MG63 (cell line): ENCODE measurements at regions not wholly inside any gene's neighbourhood (a gene's known extent, or its start where the extent isn't known, plus 50 kb on each side); places are given as distances from the start of the nearest gene placed in this dataset.
"Not testable (repeated sequence)": the region's sequence is repeated elsewhere in the genome, so short reads cannot be mapped to it uniquely, and the experiment has no call there.

Source experiments
- DNase-seq: peaks from one replicate; pipeline ENCODE4 v3.0.0-alpha.2; 2020
- H3K27me3 ChIP-seq: fragments of 250-450 bp; sonication (Bioruptor Pico); 2 replicates; pipeline ENCODE4 v1.5.1; 2020; ENCODE audit warnings: mild to moderate bottlenecking, moderate library complexity
- H3K36me3 ChIP-seq: fragments of 250-450 bp; sonication (Bioruptor Pico); 2 replicates; pipeline ENCODE4 v1.5.1; 2020; ENCODE audit warnings: mild to moderate bottlenecking, moderate library complexity
- H3K4me3 ChIP-seq: fragments of 250-450 bp; sonication (Bioruptor Pico); 2 replicates; pipeline ENCODE4 v1.5.1; 2020; ENCODE audit warnings: mild to moderate bottlenecking, moderate library complexity
- H3K9me3 ChIP-seq: fragments of 250-450 bp; sonication (Bioruptor Pico); 2 replicates; pipeline ENCODE4 v1.5.1; 2020; ENCODE audit warnings: mild to moderate bottlenecking, moderate library complexity

DNA sequence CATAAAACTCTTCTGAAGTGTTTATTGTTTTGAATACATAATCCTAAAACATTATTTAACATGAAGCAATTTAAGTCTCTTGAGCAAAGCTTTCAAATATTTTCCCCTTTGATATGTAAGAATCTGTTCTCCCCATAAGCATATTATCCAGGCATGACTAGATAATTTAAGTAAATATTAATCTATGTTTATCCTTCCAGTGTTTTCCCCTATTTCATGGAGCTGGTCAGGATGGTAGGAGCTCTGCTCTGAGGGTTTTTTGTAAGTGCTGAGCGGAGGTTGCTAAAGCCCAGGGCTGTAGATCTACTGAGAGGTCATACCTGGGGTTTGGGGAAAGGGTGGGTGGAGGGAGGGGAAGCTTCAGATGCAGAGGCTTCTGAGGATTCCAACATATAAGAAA is 258.9 kb upstream of the SFRP2 start:
- DNase-seq, result no peak
- Histone ChIP-seq H3K36me3 (no peaks in the 10 kb centered on the region), H3K27me3 (no peaks in the 10 kb centered on the region), H3K9me3 (no peaks in the 10 kb centered on the region; the same call in 1 of the 2 replicates), H3K4me3 (no peak overlapping the region)

GRCh38 chr4:154044742-154045485 is 256.0 kb upstream of the SFRP2 start:
- no peak overlapping the region for H3K4me3 ChIP-seq
- H3K27me3 ChIP-seq, result no peaks in the 10 kb centered on the region
- no peaks in the 10 kb centered on the region for H3K36me3 ChIP-seq
- no peaks in the 10 kb centered on the region for H3K9me3 ChIP-seq
- DNase-seq, result no peak

- Histone ChIP-seq H3K9me3 (no peaks in the 10 kb centered on the region), H3K27me3 (no peaks in the 10 kb centered on the region), H3K36me3 (no peaks in the 10 kb centered on the region), H3K4me3 (no peak overlapping the region)
- no peak for DNase-seq
Measured at GRCh38 chr4:154044108-154044531, 255.2 kb upstream of the SFRP2 start.

DNA sequence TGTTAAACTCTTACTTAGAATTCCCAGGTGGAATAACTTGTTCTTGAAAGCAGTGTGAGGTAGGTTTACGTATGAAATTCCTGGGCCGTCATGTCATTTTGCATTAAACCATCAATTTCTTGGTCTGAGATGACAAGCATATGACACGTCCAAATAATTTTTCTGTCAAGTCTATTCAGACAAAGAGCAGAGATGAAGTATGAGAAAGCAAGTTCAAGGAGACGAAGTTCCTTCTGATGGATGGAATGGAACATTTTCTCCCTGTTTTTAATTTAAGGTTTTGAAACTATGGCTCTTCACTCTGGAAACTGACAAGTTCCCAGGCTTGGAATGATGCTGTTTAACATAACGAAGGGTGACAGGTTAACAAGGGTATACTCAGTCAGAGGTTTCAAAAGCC is 252.8 kb upstream of the SFRP2 start:
- Histone ChIP-seq H3K36me3 (no peaks in the 10 kb centered on the region), H3K4me3 (no peak overlapping the region), H3K27me3 (no peaks in the 10 kb centered on the region), H3K9me3 (no peaks in the 10 kb centered on the region)
- no peak for DNase-seq

GRCh38 chr4:154039435-154040343 is 250.8 kb upstream of the SFRP2 start:
- Histone ChIP-seq H3K4me3 (no peak overlapping the region), H3K9me3 (no peaks in the 10 kb centered on the region), H3K27me3 (no peaks in the 10 kb centered on the region), H3K36me3 (no peaks in the 10 kb centered on the region)
- DNase-seq, result no peak

DNA sequence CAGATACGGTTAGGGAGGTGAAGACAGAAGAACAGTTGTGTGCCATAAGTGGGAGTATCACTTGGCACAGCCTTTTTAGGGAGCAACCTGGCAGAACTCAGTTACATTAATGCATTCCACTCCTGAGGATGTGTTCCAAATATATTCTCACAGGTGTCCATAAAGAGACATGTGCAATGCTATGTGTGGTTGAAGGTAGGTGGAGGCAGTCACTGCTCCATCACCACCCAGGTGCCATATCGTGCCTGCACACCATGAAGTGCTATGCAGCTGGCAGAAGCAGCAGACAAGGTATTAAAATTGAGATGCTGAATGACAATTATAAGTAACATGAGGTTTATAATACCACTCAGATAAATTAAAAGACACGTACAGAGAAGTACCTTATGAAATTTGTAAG is 248.0 kb upstream of the SFRP2 start:
- Histone ChIP-seq H3K9me3 (no peaks in the 10 kb centered on the region), H3K4me3 (no peak overlapping the region), H3K36me3 (no peaks in the 10 kb centered on the region), H3K27me3 (no peaks in the 10 kb centered on the region)
- DNase-seq, result no peak

DNA sequence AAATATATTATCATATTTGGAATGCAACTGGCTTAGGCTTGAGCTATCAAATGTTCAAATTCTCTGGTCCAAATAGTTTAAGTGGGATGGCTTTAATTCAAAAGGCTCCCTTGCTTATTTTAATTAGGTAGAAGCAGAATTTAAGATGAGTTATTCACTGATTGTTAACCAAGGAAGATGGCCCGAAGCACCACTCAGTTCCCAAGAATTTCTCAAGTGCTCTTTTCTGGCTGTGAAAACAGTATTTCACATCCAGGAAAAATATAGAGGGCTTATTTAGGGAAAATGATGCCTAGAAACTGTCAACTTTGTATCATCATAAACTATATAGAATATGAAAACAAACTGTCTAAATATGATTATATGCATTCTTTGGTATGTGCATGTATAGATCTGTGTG is 246.5 kb upstream of the SFRP2 start:
- Histone ChIP-seq H3K4me3 (no peak overlapping the region), H3K9me3 (no peaks in the 10 kb centered on the region), H3K27me3 (no peaks in the 10 kb centered on the region), H3K36me3 (no peaks in the 10 kb centered on the region)
- DNase-seq, result no peak

DNA sequence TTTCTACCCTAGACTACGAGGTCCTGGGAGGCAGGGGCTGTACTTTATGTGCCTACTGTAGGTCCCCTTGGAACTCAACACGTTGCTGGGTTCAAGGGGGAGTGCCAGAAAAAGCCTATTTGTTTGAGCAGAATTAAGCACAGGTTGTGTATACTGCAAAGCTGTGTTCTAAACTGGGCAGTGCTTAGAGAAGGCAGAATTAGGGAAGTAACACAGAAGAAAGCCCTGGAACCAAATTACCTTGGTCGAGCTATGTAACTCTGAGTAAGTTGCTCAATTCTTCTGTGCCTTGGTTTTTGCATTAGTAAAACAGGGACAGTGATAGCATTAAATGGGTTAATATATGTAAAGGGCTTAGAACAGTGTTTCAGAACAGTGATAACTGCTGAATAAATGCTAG is 245.0 kb upstream of the SFRP2 start:
- no peak for DNase-seq

DNA sequence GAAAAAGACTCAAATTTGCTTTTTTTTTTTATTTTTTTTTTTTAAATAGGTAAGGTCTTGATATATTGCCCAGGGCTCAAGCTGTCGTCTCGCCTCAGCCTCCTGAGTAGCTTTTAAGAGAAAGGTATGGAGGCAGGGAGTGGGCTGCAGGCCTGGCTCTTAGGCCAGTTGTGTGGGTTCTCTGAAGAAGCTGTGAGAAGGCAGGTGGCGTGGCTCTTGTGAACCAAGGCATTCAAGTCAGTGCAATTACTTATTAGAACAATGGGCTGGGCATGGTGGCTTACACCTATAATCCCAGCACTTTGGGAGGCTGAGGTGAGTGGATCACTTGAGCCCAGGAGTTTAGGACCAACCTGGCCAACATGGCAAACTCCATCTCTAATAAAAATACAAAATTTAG is 244.0 kb upstream of the SFRP2 start:
- H3K9me3 ChIP-seq, result no peaks in the 10 kb centered on the region
- H3K36me3 ChIP-seq, result no peaks in the 10 kb centered on the region
- no peak overlapping the region for H3K4me3 ChIP-seq
- DNase-seq, result no peak
- H3K27me3 ChIP-seq, result no peaks in the 10 kb centered on the region

More for the DNA sequence above, 245.0 kb upstream of the SFRP2 start:
- Histone ChIP-seq H3K9me3 (no peaks in the 10 kb centered on the region), H3K27me3 (no peaks in the 10 kb centered on the region), H3K4me3 (no peak overlapping the region), H3K36me3 (no peaks in the 10 kb centered on the region)

- DNase-seq, result no peak
- Histone ChIP-seq H3K9me3 (no peaks in the 10 kb centered on the region), H3K27me3 (no peaks in the 10 kb centered on the region), H3K36me3 (no peaks in the 10 kb centered on the region), H3K4me3 (no peak overlapping the region)
Measured at GRCh38 chr4:154030746-154031145, 241.9 kb upstream of the SFRP2 start.

DNA sequence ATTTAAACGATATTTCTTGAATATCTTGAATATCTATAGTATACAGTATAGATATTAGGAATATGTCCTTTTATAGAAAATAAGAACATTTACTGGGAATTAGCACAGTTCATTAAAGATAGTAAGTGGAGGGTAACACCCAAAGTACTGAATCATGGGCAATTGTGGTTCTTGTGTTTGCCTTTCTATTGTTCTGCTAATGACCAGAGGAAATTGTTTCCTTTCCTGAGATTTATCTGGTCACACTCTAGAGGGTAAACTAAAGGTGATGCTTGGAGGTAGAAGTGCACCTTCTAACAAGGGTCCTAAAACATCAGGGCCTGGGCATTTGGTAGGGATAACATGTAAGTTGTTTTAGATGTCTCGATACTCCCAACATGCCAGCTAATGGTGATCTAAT is 241.3 kb upstream of the SFRP2 start:
- H3K36me3 ChIP-seq, result no peaks in the 10 kb centered on the region
- no peaks in the 10 kb centered on the region for H3K9me3 ChIP-seq
- no peak overlapping the region for H3K4me3 ChIP-seq
- H3K27me3 ChIP-seq, result no peaks in the 10 kb centered on the region
- DNase-seq, result no peak

- Histone ChIP-seq H3K4me3 (no peak overlapping the region), H3K9me3 (no peaks in the 10 kb centered on the region), H3K27me3 (no peaks in the 10 kb centered on the region), H3K36me3 (no peaks in the 10 kb centered on the region)
- no peak for DNase-seq
Measured at GRCh38 chr4:154029171-154029570, 240.3 kb upstream of the SFRP2 start.

DNA sequence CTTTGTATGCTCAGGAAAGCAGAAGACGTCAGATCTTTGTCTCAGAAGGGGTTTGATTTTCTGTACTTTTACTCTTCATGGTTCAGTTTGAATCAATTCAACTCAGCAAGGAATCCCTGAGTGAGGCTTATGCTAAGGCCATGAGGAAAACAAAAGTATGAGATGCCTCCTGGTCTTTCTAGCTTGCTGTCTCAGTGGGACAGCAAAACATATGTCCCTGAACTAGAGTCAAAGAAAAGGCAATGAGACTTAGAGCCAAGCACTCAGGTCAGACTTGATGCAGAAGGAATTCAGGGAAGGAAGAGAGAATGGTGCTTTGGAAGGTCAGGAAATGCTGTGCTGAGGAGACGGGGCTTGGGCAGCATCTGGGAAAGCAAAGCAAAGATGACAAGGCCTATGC is 236.2 kb upstream of the SFRP2 start:
- Histone ChIP-seq H3K27me3 (no peaks in the 10 kb centered on the region), H3K9me3 (no peaks in the 10 kb centered on the region)

GRCh38 chr4:154024097-154024694 is 235.3 kb upstream of the SFRP2 start:
- no peaks in the 10 kb centered on the region for H3K27me3 ChIP-seq
- H3K36me3 ChIP-seq, result no peaks in the 10 kb centered on the region
- H3K9me3 ChIP-seq, result no peaks in the 10 kb centered on the region
- no peak for DNase-seq
- no peak overlapping the region for H3K4me3 ChIP-seq

More for the DNA sequence above, 236.2 kb upstream of the SFRP2 start:
- H3K4me3 ChIP-seq, result no peak overlapping the region
- no peak for DNase-seq
- H3K36me3 ChIP-seq, result no peaks in the 10 kb centered on the region

DNA sequence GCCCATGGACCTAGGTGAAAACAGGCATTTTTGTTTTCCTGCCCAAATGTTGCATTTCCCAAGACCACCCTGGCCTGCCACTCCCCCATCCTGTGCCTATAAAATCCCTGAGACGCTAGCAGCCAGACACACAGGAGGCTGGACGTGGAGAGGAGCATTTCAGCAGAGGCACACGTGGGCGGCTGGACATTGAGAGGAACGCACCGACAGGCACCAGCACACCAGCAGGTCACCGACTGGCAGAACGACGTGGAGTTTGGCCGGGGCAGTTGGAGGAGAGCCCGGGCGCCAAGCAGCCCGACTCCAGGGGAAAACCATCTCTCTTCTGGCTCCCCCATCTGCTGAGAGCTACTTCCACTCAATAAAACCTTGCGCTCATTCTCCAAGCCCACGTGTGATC is 234.8 kb upstream of the SFRP2 start:
- not testable (repeated sequence) for DNase-seq, H3K27me3 ChIP-seq

GRCh38 chr4:154019811-154020210 is 230.9 kb upstream of the SFRP2 start:
- no peaks in the 10 kb centered on the region for H3K27me3 ChIP-seq
- DNase-seq, result no peak
- H3K9me3 ChIP-seq, result no peaks in the 10 kb centered on the region
- no peaks in the 10 kb centered on the region for H3K36me3 ChIP-seq
- no peak overlapping the region for H3K4me3 ChIP-seq

More for the DNA sequence above, 234.8 kb upstream of the SFRP2 start:
- H3K4me3 ChIP-seq, H3K36me3 ChIP-seq, H3K9me3 ChIP-seq: not testable (repeated sequence)

- DNase-seq, result no peak
- no peaks in the 10 kb centered on the region for H3K9me3 ChIP-seq
- no peak overlapping the region for H3K4me3 ChIP-seq
- H3K27me3 ChIP-seq, result no peaks in the 10 kb centered on the region
- no peaks in the 10 kb centered on the region for H3K36me3 ChIP-seq
Measured at GRCh38 chr4:154018659-154019058, 229.8 kb upstream of the SFRP2 start.
